HepG2 (cell line): ENCODE measurements at regions not wholly inside any gene's neighbourhood (a gene's known extent, or its start where the extent isn't known, plus 50 kb on each side); places are given as distances from the start of the nearest gene placed in this dataset.

Experiments used
- ATAC-seq: fragments of 200-7000 bp; cut with Tn5 transposase; 3 replicates; pipeline ENCODE4 v1.9.1; 2020; ENCODE audit warnings: mild to moderate bottlenecking, moderate library complexity
- BruUV-seq: library from RNA; stranded (reverse); fragments of 400-500 nt; replicated peaks from 2 replicates; lab custom pipeline; 2021; lab: Mats Ljungman, UMichigan
- CTCF ChIA-PET: fragments of 300-600 bp; formaldehyde crosslinking; extraction: SDS; loops from one replicate; lab custom pipeline; 2021; ENCODE audit warnings: low total read pairs, inconsistent platforms, low intra/inter-chr PET ratio; lab: Yijun Ruan, JAX
- POLR2A ChIA-PET: fragments of 350-600 bp; sonication (Branson Sonifier 250); formaldehyde crosslinking; loops from one replicate; lab custom pipeline; 2020; ENCODE audit warnings: antibody characterized with exemption, inconsistent platforms; lab: Yijun Ruan, JAX
- DNase-seq: peaks from one replicate; pipeline ENCODE4 v3.0.0-alpha.2; 2015; ENCODE audit warnings: low spot score
- FAIRE-seq: peaks from 3 replicates; lab custom pipeline; 2011; peaks lifted over from hg19 to GRCh38; lab: Jason Lieb, UNC
- H2AFZ ChIP-seq: one replicate; pipeline ENCODE4 v1.6.1; 2011; ENCODE audit warnings: low read length, inconsistent platforms
- H3K27ac ChIP-seq: fragments of 300-600 bp; 3 replicates; pipeline ENCODE4 v1.8.0; 2011; ENCODE audit warnings: mixed run types, mild to moderate bottlenecking, mixed read lengths, low read length, inconsistent platforms; ENCODE audit not compliant: insufficient read depth; ENCODE audit errors: extremely low read length
- H3K27me3 ChIP-seq, 2 experiments: fragments of 200-600 bp in 1 of 2; 2 replicates in 1 of 2; 3 replicates in 1 of 2; pipeline versions ENCODE4 v1.6.0 to v1.8.0; 2011; ENCODE audit warnings: low read length in 2 of 2, mild to moderate bottlenecking in 2 of 2, moderate library complexity in 2 of 2, inconsistent platforms in 1 of 2; ENCODE audit not compliant: insufficient read depth in 2 of 2, control insufficient read depth in 1 of 2
- H3K36me3 ChIP-seq, 2 experiments: fragments of 200-600 bp in 1 of 2; replicated peaks in 1 of 2; 2 replicates in 1 of 2; 3 replicates in 1 of 2; pipeline versions ENCODE4 v1.5.1 to v1.8.0; 2011; ENCODE audit warnings: low read length in 2 of 2, inconsistent platforms in 1 of 2; ENCODE audit not compliant: insufficient read depth in 2 of 2, control insufficient read depth in 1 of 2
- H3K4me1 ChIP-seq: 2 replicates; pipeline ENCODE4 v1.5.1; 2012; ENCODE audit warnings: low read length, inconsistent platforms; ENCODE audit not compliant: insufficient read depth
- H3K4me2 ChIP-seq: 2 replicates; pipeline ENCODE4 v1.6.0; 2011; ENCODE audit warnings: low read depth, low read length, inconsistent platforms
- H3K4me3 ChIP-seq, 3 experiments: fragments of 200-600 bp in 1 of 3; sonication (generic), shearing (Covaris generic) in 1 of 3; replicated peaks in 1 of 3; 2 replicates each; pipeline ENCODE4 v1.5.1; 2011 to 2016; ENCODE audit warnings: low read length in 3 of 3, inconsistent platforms in 2 of 3, low read depth in 2 of 3, mild to moderate bottlenecking in 2 of 3, control low read depth in 1 of 3, mixed read lengths in 1 of 3; ENCODE audit not compliant: insufficient read depth in 1 of 3
- H3K79me2 ChIP-seq: one replicate; pipeline ENCODE4 v1.6.1; 2011; ENCODE audit warnings: low read length, inconsistent platforms; ENCODE audit not compliant: insufficient read depth
- H3K9ac ChIP-seq: 2 replicates; pipeline ENCODE4 v1.6.0; 2011; ENCODE audit warnings: mild to moderate bottlenecking, low read depth, low read length, inconsistent platforms; ENCODE audit not compliant: insufficient read depth
- H3K9me3 ChIP-seq: 2 replicates; pipeline ENCODE4 v1.5.1; 2012; ENCODE audit warnings: mild to moderate bottlenecking, low read length
- H4K20me1 ChIP-seq: 2 replicates; pipeline ENCODE4 v1.6.0; 2011; ENCODE audit warnings: inconsistent platforms, mild to moderate bottlenecking, low read length, moderate library complexity; ENCODE audit not compliant: insufficient read depth
- BCL6 ChIP-seq: IDR thresholded peaks from 2 replicates; pipeline ENCODE4 v1.6.1; 2016; ENCODE audit warnings: missing genetic modification reagents, missing compliant biosample characterization
- FOXC1 ChIP-seq: sonication (generic); formaldehyde crosslinking; IDR thresholded peaks from 2 replicates; pipeline ENCODE4 v1.8.0; 2022; ENCODE audit warnings: mild to moderate bottlenecking, missing genetic modification reagents, borderline replicate concordance
- HMGXB3 ChIP-seq: sonication (generic); formaldehyde crosslinking; IDR thresholded peaks from 2 replicates; pipeline ENCODE4 v1.4.0; 2020; ENCODE audit warnings: missing genetic modification reagents, borderline replicate concordance
- KDM5B ChIP-seq: sonication (generic); formaldehyde crosslinking; IDR thresholded peaks from 2 replicates; pipeline ENCODE4 v1.4.0; 2020; ENCODE audit warnings: missing genetic modification reagents, mild to moderate bottlenecking, borderline replicate concordance
- KIAA2018 ChIP-seq: sonication (generic); formaldehyde crosslinking; IDR thresholded peaks from 2 replicates; pipeline ENCODE4 v1.5.0; 2020; ENCODE audit warnings: mild to moderate bottlenecking, missing genetic modification reagents, borderline replicate concordance
- MEIS1 ChIP-seq: sonication (generic); formaldehyde crosslinking; IDR thresholded peaks from 2 replicates; pipeline ENCODE4 v1.9.0; 2021; ENCODE audit warnings: mild to moderate bottlenecking, missing genetic modification reagents, moderate library complexity, borderline replicate concordance
- TRIM22 ChIP-seq: fragments of 450-650 bp; IDR thresholded peaks from 2 replicates; pipeline ENCODE4 v1.6.1; 2017
- ZNF615 ChIP-seq: sonication (generic); formaldehyde crosslinking; IDR thresholded peaks from 2 replicates; pipeline ENCODE4 v1.5.0; 2020; ENCODE audit warnings: mild to moderate bottlenecking, missing genetic modification reagents, borderline replicate concordance
- ZNF740 ChIP-seq: sonication (generic); formaldehyde crosslinking; IDR thresholded peaks from 2 replicates; pipeline ENCODE4 v1.4.0; 2020; ENCODE audit warnings: missing genetic modification reagents
- ZNF891 ChIP-seq: sonication (generic); formaldehyde crosslinking; IDR thresholded peaks from 2 replicates; pipeline ENCODE4 v1.5.0; 2020; ENCODE audit warnings: mild to moderate bottlenecking, missing genetic modification reagents
- WGBS: methylation state at CpG from one replicate; pipeline ENCODE4 v1.1.6; 2017; ENCODE audit warnings: low lambda C conversion rate; 5-methylcytosine and 5-hydroxymethylcytosine counted together
- in situ Hi-C: cut with HindIII; loops from 2 replicates; pipeline ENCODE4 v1.10.0; 2017; ENCODE audit warnings: low pct_unique_long_range_greater_than_20kb; ENCODE audit not compliant: extremely low pct_ligation_motif_present
- intact Hi-C: fragments of 100-400 bp; cut with micrococcal nuclease; formaldehyde crosslinking; loops from one replicate; pipeline ENCODE4 v1.10.0; 2022; ENCODE audit not compliant: unreplicated experiment

GRCh38 chr14:55777877-55778276 is 197.9 kb downstream of the KTN1 start:
- in situ Hi-C loops, result no loop called here
- H4K20me1 ChIP-seq, result no peaks in the 10 kb centered on the region
- no peaks in the 10 kb centered on the region for H3K79me2 ChIP-seq
- DNase-seq (no peak), ATAC-seq (no peak), FAIRE-seq (no peak)
- no peaks in the 10 kb centered on the region for H3K36me3 ChIP-seq
- H3K9ac ChIP-seq, result no peak overlapping the region
- no peak overlapping the region for H2AFZ ChIP-seq
- BruUV-seq, result no TSS peak
- ChIA-PET POLR2A (no interaction called here), CTCF (no interaction called here)
- H3K27ac ChIP-seq, result no peak overlapping the region
- no peaks in the 10 kb centered on the region for H3K27me3 ChIP-seq
- H3K4me2 ChIP-seq, result no peak overlapping the region
- H3K4me3 ChIP-seq, result no peak overlapping the region
- H3K4me1 ChIP-seq, result peaks cover 11% of the 10 kb centered on the region
- intact Hi-C loops, result no loop called here
- H3K9me3 ChIP-seq, result no peaks in the 10 kb centered on the region
- WGBS, result 0% methylated on average over 4 of the region's 4 CpGs
- TF ChIP-seq ZNF740, result no peak
- no peak for TF ChIP-seq KDM5B (CRISPR knock-in tag)
- no peak for TF ChIP-seq TRIM22
- TF ChIP-seq ZNF615 (CRISPR knock-in tag), result no peak
- TF ChIP-seq FOXC1 (CRISPR knock-in tag), result no peak
- TF ChIP-seq MEIS1 (CRISPR knock-in tag), result no peak
- no peak for TF ChIP-seq HMGXB3
- no peak for TF ChIP-seq ZNF891 (CRISPR knock-in tag)
- TF ChIP-seq BCL6 (CRISPR knock-in tag), result no peak
- no peak for TF ChIP-seq KIAA2018 (CRISPR knock-in tag)
